ENCODE measurements at regions not wholly inside any gene's neighbourhood (a gene's known extent, or its start where the extent isn't known, plus 50 kb on each side); places are given as distances from the start of the nearest gene placed in this dataset.

DNA sequence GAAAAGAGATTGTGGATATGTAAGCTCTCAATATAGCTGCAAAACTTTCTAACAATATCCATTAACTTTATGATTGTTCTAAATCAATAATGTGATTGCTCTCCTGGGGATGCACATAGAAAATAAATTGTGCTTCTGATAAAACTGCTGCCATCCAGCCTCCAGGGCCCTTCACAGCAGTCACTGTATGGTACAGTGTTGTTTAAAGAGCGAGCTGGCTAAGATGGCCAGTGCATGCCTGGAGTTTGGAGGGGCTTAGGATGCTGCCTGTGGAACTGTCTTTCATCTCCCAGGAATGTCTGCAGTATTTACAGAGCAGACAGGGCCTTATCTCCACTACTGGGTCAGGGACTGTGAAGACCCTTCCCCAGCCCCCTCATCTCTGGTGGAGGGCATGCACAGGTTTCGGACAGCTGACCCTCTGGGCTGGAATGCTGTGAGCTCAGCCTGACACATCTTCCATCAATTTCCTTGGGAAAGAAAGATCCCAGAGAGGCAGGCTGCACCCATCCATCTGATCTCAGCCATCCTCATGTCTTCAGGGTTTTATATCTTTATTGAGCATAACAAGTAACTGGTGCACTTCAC lies 137.0 kb downstream of the PLPP3 start:
- DNase-seq, result no peak

DNA sequence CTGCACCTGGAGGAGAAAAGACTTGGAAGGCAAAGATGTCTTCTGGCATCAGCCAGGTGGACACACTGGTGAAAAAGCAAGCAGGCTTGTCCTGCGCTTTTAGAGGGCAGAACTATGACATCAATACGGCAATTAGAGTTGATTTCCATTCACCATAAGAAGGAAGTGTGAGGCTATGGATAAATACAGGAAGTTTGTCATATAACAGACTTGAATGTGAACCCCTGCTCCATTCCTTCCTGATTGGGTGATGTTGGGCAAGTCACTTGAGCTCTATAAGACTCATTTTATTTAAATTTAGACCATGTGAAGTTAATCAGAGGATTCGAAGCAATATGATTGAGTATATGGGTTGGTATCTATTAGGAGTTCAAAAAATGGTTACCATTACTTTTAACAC lies 137.8 kb downstream of the PLPP3 start:
- no peak for DNase-seq

DNA sequence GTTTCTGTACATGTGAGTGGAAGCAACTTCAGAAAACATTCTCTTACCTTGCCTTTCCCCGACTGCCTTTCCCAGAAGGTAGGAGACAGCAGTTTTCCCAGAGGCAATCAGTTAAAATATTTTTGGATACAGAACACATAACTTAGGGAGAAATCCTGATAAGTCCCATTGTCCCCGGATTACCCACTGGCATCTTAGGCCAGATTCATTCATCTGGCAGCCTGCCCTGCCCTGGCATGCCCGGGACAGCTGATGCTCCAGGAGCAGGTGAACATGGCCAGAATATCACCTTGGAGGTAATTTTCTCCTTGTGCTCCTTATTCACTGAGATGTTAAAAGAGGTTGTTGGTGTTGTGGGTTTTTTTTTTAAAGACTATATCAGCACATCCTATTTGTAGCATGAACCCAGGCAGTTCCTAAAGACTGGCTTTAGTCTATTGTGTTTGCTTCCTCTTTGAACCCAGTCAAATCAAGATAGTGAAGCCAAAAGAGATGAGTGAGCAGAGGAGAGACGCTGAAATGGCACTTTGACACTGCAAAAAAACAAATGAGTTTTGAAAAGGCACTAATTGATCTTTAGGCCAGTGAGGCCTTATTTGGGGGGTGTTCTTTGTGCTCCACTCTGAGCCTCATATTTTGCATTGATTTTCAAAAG lies 139.6 kb downstream of the PLPP3 start:
- no peak for DNase-seq

DNA sequence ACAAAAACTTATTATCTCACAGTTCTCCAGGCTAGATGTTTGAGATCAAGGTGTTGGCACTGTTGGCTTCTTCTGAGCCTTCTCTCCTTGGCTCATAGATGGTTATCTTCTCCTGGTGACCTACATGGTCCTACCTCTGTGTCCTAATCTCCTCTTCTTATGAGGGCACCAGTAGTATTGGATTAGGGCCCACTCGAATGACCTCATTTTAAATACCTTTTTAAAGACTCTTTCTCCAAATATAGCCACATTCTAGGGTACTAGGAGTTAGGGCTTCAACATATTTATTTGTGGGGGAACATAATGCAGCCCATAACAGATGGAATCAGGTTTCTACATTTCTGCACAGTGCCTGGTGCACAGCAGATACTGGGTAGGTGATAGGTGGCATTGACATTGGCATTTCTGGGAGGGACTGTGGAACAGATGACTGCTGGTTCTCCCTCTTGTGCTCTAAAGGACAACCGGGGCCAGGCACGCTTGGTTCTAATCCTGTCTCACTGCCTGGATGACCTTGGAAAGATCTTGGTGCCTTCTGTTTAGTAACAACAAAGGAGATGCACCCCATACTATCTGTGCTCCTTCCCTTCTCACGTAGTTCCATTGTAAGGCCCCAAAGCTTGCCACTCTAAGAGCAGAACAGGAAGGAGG lies 140.3 kb downstream of the PLPP3 start:
- DNase-seq, result no peak

DNA sequence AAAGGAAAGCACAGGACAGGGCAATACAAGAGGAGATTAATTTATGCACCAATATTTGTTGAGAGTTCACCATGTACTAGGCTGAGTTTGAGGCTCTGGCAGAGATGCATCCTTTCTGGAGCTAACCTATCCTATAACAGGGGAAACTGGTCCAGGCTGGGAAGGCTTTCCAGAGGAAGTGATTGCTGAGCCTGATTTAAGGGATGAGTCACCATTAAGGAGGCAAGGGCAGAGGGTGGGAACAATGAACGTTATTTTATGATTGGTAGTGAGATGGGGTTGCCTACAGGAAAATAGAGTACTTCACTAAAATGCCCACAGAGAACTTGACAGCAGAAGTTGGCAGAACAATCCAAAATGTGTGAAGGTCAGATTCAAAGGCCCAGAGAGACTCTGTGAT lies 141.4 kb downstream of the PLPP3 start:
- no peak for DNase-seq

DNA sequence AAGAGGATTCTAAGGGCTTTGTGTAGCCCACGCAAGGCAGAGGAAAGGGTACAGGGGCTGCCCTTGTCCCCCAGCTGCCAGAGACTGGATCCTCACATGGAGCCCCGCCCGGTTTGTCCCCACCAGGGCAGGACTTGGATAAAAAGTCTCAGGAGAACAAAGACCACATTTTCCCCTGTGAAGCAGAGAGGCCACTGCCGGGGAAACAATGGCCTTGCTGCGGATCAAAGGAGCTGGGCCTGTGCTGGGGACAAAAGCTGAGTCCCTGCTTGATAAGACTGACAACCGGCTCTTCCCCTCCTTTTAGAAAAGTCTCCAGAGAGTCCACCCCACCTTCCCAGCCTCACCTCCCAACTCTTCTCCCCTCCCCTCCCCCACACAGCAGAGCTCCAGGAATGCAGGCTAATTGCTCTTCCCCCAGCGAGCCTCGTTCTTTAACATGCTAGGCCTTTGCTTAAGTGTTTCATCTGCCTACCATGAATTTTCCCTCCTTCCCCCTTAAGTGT lies 142.4 kb downstream of the PLPP3 start:
- DNase-seq, result no peak

DNA sequence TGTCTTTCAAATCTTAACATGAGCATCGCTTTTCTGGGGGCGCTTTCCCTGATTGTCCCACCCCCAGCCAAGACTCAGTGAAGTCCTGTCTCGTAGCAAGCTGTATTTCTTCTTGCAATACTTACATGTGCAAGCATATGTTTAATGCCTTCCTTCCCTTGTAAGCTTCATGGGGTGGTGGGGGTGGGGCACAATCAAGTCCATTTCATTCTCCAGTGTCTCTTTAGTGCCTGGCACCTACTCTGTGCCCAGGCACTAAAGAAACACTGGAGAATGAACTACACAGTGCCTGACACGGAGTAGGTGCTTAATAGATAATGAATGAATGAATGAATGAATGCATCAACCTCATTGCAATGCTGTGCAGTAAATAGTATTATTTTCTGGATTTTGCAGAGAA lies 143.1 kb downstream of the PLPP3 start:
- no peak for DNase-seq

DNA sequence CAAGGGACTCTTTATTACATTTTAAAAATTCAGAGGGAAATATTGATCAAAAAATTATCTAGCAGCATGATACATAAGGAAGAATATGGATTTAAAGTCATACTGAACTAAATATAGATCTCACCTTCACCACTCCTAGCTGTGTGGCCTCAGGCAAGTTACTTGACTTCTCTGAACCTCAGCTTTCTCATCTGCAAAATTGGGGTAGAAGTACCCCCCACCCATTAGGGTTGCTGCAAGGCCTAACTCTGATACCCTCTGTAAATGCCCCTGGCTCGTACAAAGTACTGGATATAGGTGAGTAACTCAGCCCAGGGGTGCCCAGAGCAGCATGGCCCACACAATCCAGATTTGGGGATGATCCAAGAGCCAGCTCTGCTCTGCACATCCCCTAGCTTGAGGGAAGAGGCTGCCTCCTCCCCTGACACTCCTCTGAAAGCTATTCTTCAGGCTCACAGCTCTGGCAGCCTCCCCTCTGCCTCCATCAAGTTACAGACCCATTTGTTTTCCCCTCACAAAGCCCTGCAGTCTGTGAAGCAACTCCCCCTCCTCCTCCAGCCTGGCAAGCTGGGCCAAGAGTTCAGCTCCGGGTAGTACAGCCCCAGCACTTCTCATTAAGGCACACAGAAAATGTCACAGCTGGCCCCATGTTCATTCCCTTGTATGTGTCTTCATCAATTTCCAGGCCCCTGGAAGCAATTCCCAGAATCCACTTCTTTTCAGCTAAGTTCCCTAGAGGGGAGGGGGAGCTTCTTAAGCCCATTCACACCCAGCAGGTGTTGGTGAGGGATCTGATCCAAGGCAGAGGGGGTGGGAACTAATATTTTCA lies 143.7 kb downstream of the PLPP3 start:
- no peak for DNase-seq

DNA sequence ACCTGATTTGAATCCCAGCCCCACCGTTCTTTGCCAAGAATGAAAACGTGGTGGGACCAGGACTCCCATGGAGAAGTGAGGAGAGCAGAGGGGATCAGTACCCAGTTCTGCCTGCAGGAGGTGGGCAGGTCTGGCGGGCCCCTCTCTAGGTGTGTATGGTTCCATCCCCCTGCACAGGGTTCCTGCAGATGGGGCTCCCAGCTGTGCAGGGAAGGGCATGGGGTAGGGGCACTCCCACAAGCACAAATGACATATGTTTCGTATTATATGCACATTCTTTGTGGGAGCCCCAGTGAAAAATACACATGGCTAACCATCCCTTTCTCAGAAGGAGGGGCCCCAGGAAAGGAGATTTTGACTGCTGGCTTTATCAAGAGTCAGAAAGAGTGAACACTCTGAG lies 144.6 kb downstream of the PLPP3 start:
- no peak for DNase-seq

DNA sequence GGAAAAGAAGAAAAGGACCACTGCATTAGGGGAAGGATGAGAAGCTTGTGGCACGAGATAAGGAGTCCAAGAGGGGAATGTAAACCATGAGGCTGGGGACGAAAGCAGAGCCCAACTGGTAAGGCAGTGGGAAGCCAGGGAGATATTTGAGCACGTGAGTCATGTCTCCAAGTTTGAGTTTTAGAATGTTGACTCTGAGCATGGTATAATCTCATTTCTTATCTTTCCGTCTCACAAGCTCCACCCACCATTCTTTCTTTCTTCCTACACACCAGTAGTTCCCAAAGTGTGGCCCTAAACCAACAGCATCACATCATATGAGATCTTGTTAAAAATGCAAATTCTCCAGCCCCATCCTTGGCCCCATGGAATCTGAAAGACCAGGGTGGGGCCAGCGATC lies 145.3 kb downstream of the PLPP3 start:
- no peak for DNase-seq

DNA sequence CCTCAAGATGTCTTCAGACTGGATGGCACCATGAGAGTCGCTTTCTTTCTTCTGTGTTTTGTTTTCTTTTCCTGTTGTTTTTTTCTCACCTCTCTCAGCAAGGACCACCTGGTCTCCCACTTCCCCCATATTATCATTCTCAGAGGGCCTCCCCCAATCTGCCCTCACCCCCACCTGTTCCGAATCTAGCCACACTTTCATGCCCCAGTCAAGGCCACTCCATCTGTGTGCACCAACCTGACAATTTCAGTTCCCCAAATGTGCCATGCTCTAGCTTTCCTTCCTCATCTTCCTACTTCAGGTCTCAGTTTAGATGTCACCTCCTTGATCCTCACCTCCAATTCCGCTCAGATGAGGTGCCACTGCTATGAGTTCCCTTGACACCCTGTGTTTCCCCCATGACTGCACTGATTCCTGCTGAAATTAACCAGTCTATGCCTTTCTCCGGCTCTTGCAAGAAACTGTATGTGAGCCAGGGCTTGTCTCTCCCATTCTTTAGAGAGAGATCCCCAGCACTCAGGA lies 146.2 kb downstream of the PLPP3 start:
- no peak for DNase-seq

DNA sequence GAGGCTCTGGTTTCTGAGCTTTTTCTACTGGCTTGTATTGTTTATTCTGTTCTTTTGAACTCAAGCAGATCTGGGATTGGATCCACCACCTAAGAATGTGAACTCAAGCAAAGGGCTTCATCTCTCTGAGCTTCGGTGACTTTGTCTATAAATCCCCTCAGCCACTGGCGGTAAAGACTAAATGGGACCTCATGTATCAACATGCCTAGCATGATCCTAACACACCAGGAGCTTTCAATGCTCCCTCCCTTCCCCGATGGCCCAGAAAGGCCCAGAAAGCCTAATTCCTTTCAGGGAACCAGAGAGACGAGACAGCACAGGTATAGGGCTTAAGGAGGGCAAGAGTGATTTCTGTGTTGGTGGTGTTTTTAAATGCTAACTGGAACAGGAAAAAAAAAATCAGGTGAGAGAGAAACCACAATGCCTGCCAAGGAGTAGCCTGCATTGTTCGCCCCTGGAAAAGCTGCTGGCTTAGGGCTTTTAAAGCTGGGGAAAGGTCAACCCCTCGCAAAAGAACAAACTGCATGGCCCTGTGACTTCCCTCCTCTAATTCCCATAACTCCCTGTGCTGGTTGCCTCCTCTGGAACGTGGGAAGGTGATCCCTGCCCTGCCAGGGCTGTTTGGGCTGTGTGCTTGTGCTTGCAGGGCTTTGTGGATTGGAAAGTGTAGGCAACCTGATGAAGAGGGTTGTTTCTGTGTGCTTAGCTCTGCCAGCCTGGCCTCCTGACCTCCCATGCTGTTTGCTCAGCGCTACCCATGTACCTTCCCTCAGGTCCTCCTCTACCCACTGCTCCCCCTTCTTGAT lies 147.0 kb downstream of the PLPP3 start:
- no peak for DNase-seq

DNA sequence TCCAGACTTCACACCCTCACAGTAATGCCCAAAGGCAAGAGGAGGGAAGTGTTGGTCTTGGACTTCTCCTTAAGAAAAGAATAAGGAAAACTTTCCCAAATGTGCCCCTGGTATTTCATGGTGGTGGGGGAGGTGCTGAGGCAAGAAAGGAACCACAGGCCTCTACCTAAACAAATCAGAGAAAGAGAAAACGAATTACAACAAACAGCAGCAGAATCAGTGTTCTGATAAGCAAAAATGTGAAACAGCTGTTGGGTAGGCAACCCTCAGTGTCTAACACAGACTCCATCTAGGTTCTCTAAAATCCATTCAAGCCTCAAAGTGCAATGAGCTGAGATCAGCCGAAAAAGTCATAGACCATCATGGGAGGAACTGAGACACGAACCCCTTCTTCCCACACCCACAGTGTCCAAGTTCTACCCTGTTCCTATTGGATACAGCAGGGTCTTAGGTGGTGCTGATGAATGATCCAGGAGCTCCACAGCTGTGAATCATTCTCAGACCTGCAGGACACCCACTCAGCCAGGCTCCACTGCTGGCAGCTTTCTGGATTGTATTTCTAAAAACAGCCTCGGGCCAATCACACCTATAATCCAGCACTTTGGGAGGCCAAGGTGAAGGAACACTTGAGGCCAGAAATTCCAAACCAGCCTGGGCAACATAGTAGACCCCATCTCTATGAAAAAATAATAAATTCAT lies 149.1 kb downstream of the PLPP3 start:
- DNase-seq, result no peak

DNA sequence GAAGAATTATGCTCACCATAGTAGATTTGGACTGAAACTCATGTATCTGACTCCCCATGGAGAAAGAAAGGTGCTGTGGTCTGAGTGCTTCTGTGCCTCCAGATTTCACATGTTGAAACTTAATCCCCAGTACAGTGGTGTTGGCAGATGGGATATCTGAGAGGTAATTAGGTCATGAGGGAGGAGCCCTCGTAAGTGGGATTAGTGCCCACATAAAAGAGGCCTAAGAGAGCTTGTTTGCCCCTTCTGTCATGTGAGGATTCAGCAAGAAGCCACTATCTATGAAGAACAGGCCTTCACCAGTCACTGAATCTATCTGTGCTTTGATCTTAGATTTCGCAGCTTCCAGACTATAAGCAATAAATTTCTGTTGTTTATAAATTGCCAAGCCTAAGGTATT lies 150.1 kb downstream of the PLPP3 start:
- no peak for DNase-seq

DNA sequence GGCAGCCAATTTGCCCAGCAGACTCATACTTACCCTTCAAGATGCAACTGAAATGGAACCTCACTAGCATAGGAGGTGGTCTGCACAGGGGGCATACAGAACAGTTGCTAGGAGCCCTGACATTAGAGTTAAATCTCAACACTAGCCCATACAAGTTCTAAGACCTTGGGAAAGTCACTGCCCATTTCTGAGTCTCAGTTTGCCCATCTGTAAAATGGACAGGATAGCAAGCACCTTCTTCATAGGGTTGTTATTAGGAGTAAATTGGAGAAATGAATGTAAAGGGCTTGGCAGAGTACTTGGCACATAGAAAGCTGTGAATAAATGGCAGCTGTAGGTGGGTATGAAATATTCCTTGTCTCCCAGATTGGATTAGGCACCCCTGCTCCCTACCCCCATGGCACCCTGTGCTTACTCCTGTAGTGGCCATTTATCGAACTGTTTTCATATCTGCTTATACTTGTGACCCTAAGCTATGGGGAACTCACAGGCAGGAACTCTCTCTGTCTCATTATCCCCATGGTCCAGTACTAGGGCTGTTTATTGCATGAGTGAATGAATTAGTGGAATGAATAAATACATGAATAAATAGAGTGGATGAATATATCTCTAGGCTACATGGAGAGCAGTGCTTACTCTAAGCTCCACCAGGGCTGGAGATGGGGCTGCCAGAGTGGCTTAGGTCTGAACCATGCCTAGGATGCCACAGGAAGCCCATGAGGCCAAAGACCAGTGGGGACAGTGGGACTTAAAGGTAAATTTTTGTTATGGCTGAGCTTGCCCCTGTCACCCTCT lies 152.6 kb downstream of the PLPP3 start:
- DNase-seq, result no peak

DNA sequence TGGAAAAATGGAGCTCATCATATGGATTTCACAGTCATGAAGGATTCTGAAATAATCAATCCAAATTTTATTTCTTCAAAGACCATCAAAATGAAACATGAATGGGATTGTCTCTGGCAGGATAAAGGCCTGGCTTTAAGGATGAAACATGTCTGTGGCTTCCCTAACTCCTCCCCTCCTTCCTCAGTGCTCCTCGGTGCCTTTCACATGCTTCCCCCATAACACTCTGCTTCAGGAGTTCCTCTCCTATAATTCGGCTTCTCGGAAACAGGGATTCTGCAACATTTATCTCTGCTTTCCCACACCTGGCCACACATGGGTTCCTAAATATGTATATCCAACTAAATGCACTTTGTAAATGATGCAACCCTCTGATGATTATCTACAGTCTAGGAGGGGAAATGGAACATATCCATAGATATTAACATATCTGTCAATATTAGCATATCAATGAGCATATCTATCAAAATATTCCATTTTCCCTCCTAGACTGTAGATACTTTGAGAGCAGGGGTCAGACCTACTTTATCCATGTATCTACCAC lies 153.8 kb downstream of the PLPP3 start:
- no peak for DNase-seq

DNA sequence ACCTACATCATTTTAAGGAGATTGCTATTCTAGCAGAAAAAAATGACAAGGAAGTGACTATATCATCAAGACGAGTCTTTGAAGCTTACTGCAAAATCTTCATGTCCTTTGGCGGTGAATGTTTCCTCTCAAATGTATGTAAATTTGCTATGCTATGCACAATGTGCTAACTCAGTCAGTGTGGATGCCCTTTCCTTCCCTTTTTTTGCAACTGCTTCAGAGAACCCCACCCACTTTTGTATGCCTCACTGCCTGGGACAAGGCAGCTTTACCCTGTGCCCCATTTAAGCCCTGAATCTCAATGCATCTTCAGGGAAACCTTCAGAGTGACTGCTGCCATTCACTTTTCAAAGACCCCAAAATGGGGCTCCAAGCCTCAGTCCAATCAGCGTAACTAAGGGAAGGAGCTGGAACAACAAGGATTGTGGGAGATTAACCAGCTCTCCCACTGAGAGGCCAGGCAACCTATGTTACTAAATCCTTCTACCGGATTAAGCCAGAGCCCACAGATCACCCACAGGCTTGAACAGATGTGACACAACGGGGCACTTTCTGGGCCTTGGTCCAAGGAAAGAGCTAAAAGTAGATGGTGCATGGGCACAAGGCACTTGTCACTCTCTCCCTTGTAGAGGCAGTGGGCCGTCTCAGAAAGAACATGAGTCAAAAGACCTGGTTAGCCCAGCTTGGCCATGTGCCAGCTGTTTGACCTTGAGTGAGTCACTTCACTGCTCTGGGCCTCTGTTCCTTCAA lies 154.4 kb downstream of the PLPP3 start:
- no peak for DNase-seq

DNA sequence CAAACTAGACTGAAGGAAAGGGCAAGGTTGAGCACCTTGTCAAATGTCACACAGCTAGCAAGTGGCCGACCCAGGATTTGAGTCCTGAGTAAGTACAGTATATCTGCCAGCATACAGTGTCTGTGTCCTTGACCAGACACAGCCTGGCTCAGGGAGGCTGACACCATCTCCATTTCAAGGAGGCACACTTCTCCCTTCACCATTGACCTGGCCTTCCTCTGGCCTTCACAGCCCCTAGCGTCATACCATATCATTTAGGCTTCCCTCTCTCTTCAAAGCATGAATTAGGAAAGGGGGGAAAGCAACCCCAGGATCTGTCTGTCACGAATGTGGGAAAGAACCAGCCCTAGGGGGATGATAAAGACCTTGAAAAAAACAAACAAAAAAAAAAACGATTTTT lies 155.6 kb downstream of the PLPP3 start:
- DNase-seq, result no peak

DNA sequence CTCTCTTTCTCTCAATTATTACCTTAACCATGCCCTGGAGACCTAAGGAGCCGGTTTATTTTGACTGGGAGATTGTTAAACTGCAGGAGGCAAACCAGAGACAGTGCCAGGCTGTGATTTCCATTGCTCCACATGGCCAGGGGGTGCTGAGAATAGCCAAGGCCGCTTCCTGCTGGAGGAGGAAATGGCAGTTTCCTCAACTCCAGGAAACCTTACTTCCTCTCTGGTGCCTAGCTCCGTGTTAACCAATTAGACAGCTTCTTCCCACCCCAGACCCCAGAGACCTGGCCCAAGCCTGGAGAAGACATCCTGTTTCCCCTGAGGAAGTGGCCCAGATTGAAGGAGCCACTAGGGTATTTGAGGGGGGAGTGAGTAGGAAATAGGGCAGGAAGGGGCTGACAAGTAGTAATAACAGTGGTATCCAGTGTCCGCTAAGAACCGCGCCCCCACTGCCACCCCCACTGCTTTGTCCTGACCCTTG lies 161.2 kb downstream of the PLPP3 start:
- no peak for DNase-seq

DNA sequence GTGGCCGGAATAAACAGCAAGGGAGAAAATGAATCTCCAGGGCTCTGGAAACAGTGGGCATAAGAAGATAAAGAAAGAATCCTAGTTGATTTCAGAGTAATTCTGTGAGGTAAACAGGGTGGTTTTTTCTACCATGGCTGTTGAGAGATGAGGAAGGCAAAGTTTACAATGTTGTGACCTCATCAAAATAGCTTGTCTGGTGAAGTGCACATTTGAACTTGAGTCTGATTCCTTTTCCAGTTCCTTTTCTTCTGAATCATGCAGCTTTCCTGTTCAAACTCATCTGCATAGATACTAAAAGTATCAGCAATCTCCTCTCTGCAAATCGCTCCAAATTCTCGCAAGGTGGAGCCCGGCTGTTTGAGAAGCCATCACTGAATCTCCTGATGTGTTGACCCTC lies 161.7 kb downstream of the PLPP3 start:
- DNase-seq, result no peak
